ENCODE measurements at regions not wholly inside any gene's neighbourhood (a gene's known extent, or its start where the extent isn't known, plus 50 kb on each side); places are given as distances from the start of the nearest gene placed in this dataset.
"Not testable (repeated sequence)": the region's sequence is repeated elsewhere in the genome, so short reads cannot be mapped to it uniquely, and the experiment has no call there.

GRCh38 chr6:10074726-10075125 is 340.1 kb downstream of the TFAP2A start:
- TF ChIP-seq EZH2 (IDR thresholded peaks at IDR 0.05; ENCODE audit: borderline replicate concordance, low read depth, low read length, poor library complexity, severe bottlenecking): not testable (repeated sequence)
- TF ChIP-seq, protein P1, sequence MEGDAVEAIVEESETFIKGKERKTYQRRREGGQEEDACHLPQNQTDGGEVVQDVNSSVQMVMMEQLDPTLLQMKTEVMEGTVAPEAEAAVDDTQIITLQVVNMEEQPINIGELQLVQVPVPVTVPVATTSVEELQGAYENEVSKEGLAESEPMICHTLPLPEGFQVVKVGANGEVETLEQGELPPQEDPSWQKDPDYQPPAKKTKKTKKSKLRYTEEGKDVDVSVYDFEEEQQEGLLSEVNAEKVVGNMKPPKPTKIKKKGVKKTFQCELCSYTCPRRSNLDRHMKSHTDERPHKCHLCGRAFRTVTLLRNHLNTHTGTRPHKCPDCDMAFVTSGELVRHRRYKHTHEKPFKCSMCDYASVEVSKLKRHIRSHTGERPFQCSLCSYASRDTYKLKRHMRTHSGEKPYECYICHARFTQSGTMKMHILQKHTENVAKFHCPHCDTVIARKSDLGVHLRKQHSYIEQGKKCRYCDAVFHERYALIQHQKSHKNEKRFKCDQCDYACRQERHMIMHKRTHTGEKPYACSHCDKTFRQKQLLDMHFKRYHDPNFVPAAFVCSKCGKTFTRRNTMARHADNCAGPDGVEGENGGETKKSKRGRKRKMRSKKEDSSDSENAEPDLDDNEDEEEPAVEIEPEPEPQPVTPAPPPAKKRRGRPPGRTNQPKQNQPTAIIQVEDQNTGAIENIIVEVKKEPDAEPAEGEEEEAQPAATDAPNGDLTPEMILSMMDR (conservative IDR thresholded peaks at IDR 0.05; ENCODE audit: low read depth, low read length): not testable (repeated sequence)

Data from A673 (cell line).